GM10248 (cell line): ENCODE measurements at regions not wholly inside any gene's neighbourhood (a gene's known extent, or its start where the extent isn't known, plus 50 kb on each side); places are given as distances from the start of the nearest gene placed in this dataset.
"Not testable (repeated sequence)": the region's sequence is repeated elsewhere in the genome, so short reads cannot be mapped to it uniquely, and the experiment has no call there.

ENCODE experiments used
- CTCF ChIA-PET: fragments of 300-600 bp; sonication (Branson Sonifier 250); formaldehyde crosslinking; extraction: SDS; loops from one replicate; lab custom pipeline; 2021; ENCODE audit warnings: antibody characterized with exemption; lab: Yijun Ruan, JAX
- POLR2A ChIA-PET: fragments of 350-650 bp; sonication (Branson Sonifier 250); formaldehyde crosslinking; extraction: SDS; loops from one replicate; lab custom pipeline; 2020; ENCODE audit warnings: antibody characterized with exemption; lab: Yijun Ruan, JAX
- DNase-seq: peaks from one replicate; pipeline ENCODE4 v3.0.0; 2012; ENCODE audit errors: extremely low spot score
- TF ChIP-seq, protein P1 (sequence below): IDR thresholded peaks from 2 replicates; pipeline ENCODE4 v1.5.1; 2012; ENCODE audit warnings: mild to moderate bottlenecking, low read depth; ENCODE audit errors: extremely low read depth, missing control alignments, control extremely low read depth

DNA sequence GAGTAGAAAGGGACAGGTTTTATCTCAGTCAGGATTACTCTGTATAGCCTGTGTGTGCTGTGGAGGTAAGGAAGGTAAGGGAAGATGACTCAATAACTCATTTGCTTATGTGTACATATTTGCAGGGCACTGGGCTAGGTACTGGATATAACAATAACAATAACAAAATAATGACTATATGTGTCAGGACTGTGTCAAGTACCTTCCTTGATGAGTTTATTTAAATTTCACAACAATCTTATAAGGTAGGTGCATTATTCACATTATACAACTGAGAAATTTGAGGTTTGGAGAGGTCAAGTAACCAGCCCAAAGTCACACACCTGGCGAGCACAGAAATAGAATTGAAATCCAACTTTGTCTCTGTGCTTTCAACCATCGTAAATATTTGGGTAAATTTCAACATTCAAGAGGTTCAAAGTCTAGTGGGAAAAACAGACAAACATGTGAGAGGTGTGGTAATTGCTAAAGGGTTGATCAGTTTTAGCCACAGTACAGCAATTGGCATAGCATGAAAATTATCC, 131.8 kb downstream of the APIP start:
- no peak for DNase-seq
- ChIA-PET POLR2A (no interaction called here), CTCF (no interaction called here)
- TF ChIP-seq, protein P1, sequence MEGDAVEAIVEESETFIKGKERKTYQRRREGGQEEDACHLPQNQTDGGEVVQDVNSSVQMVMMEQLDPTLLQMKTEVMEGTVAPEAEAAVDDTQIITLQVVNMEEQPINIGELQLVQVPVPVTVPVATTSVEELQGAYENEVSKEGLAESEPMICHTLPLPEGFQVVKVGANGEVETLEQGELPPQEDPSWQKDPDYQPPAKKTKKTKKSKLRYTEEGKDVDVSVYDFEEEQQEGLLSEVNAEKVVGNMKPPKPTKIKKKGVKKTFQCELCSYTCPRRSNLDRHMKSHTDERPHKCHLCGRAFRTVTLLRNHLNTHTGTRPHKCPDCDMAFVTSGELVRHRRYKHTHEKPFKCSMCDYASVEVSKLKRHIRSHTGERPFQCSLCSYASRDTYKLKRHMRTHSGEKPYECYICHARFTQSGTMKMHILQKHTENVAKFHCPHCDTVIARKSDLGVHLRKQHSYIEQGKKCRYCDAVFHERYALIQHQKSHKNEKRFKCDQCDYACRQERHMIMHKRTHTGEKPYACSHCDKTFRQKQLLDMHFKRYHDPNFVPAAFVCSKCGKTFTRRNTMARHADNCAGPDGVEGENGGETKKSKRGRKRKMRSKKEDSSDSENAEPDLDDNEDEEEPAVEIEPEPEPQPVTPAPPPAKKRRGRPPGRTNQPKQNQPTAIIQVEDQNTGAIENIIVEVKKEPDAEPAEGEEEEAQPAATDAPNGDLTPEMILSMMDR: no peak

DNA sequence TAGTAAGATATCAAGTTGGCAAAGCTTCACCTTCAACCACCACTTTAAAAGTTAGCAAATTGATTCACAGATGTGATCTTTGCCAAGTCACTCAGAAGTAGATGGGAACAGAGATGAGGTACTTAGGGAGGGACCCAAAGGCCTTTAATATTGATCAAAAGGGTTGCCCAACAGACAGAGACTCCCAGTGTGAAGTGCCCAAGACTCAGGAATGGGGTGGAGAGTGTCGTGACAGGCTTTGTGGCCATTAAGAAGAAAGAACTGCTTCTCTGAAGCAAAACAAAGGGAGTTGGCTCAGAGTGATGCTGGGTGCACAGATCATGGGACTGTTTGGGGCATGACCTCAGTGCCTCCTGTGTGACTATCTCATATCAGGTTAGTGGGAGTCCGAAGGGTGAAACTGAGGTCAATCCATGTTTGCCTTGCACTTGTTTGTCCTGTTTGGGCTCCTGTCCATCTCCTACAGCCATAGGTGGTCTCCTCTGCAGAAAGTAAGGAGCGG, 132.3 kb downstream of the APIP start:
- ChIA-PET POLR2A (no interaction called here), CTCF (no interaction called here)
- TF ChIP-seq, protein P1: no peak
- DNase-seq: no peak

DNA sequence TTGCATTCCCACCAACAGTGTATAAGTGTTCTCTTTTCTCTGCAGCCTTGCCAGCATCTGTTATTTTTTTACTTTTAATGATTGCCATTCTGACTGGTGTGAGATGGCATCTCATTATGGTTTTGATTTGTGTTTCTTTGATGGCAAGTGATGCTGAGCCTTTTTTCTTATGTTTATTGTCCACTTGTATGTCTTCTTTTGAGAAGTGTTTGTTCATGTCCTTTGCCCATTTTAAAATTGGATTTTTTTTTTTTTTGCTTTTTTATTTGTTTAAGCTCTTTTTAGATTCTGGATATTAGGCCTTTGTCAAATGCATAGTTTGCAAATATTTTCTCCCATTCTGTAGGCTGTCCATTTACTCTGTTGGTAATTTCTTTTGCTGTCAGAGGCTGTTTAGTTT, 134.4 kb downstream of the APIP start:
- POLR2A ChIA-PET, DNase-seq: not testable (repeated sequence)
- CTCF ChIA-PET: interaction anchor here (1.1 kb wide), 1 partner anchor 11 kb away, joined by 3 read pairs; no protein-coding TSS in a partner anchor

DNA sequence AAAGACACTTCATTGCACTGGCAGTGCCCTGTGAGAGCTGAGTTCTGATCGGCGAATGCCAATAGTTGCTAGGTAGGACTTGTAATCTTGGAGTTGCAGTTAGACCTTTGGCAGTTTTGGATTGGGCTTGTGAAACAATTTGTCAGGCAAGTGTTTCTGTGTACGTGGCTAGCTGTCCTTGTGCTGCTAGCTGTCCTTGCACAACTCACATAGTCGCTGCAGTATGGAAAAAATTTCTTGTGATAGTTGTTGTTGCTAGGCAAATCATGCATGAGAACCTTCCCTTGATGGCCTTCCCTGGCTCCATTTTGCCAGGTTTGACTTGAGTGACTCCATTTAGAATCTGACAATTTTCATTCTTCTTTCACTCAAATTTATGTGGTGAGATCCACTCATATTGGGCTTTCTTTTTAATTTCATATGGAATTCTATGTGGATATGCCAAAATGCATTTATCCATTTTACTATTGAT, 140.7 kb downstream of the APIP start:
- CTCF ChIA-PET: interaction anchor here (1.6 kb wide), 1 partner anchor 637 kb away, joined by 3 read pairs; no protein-coding TSS in a partner anchor
- TF ChIP-seq, protein P1: no peak
- POLR2A ChIA-PET: no interaction called here
- DNase-seq: no peak

DNA sequence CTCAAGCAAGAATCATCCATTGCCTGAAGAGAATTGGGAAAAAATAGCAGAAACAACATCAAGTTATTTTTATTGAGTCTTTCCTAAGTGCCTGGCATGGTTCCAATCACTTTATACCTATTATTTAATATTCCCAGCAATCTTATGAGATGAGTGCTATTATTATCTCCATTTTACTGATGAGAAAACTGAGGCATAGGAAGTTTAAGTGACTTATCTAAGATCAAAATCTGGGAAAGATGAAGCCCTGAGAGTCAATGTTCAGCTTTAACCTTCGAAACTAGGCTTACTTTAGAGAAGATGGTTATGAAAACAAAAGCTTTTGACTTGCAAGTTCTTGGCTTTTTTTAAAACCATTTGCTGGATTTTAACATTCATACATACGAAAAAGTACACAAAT, 141.6 kb downstream of the APIP start:
- TF ChIP-seq, protein P1: no peak
- DNase-seq: no peak
- ChIA-PET CTCF (no interaction called here), POLR2A (no interaction called here)

DNA sequence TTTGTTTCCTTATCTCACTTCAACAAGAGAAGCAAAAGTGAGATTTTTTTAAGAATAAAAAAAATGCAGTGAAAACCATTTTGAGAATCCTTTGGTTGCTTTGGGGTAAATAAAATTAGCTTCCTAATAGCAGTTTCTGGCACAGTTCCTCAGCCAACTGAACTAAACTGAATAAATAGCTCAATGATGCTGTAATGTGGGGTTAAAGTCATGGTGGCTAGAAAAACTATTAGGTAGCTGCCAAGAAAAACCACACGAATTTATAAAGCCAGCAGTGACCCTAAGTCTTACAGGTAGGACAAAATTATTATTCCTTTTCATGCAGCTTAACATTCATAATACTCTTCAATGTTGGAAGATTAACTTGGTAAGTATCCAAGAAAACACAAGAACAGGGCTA, 142.4 kb downstream of the APIP start:
- DNase-seq: no peak
- ChIA-PET POLR2A (no interaction called here), CTCF (no interaction called here)
- TF ChIP-seq, protein P1: no peak

DNA sequence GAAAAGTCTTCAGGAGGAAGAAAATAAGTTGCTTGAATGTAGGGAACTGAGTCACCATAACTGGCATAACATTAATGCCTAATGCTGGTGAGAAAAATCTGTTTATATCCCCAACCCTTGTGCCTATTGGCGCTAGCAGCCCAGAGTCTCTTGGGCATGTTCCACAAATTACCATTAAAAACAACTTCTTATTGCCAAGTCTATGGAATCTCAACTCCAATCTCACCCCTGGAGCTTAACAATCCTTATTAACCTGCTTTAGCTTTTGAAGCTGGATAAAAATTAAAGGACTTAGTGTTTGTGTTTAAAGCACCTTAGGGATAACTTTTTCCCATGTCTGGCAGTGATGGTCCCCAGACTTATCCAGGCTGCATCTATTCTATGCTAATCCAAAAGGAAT, 143.0 kb downstream of the APIP start:
- TF ChIP-seq, protein P1: no peak
- ChIA-PET POLR2A (no interaction called here), CTCF (no interaction called here)
- DNase-seq: no peak
